Heart right ventricle (tissue), 16 donors: ENCODE measurements at regions not wholly inside any gene's neighbourhood (a gene's known extent, or its start where the extent isn't known, plus 50 kb on each side); places are given as distances from the start of the nearest gene placed in this dataset.

Experiments
- ATAC-seq, 8 donors: fragments of 200-7000 bp; cut with Tn5 transposase; one replicate each; pipeline ENCODE4 v1.9.1; 2020; ENCODE audit warnings: mild to moderate bottlenecking in 8 of 8, moderate library complexity in 8 of 8, moderate number of reproducible peaks in 1 of 8
- DNase-seq, 2 donors: peaks; one replicate each; pipeline ENCODE4 v3.0.0-alpha.2; 2020
- H3K27ac ChIP-seq, 10 donors: fragments of 200-600 bp; sonication (generic) in 2 of 10; one replicate each; pipeline versions ENCODE4 v1.5.0 to v1.8.0; 2020 to 2022; ENCODE audit warnings: mild to moderate bottlenecking in 3 of 10
- H3K27me3 ChIP-seq, 7 donors: fragments of 200-600 bp; one replicate each; pipeline ENCODE4 v1.8.0; 2021 to 2022; ENCODE audit warnings: mild to moderate bottlenecking in 2 of 7
- H3K36me3 ChIP-seq, 9 donors: fragments of 200-600 bp; sonication (generic) in 1 of 9; one replicate each; pipeline versions ENCODE4 v1.5.0 to v1.8.0; 2020 to 2022; ENCODE audit warnings: mild to moderate bottlenecking in 2 of 9
- H3K4me1 ChIP-seq, 9 donors: fragments of 200-600 bp; sonication (generic) in 1 of 9; one replicate each; pipeline versions ENCODE4 v1.5.0 to v1.8.0; 2020 to 2022; ENCODE audit warnings: mild to moderate bottlenecking in 4 of 9
- H3K4me3 ChIP-seq, 10 donors: fragments of 200-600 bp; sonication (generic) in 2 of 10; one replicate each; pipeline versions ENCODE4 v1.5.0 to v1.8.0; 2020 to 2022; ENCODE audit warnings: mild to moderate bottlenecking in 7 of 10, moderate library complexity in 2 of 10
- H3K9me3 ChIP-seq, 11 donors: fragments of 200-600 bp in 10 of 11; sonication (generic) in 2 of 11; one replicate each; pipeline versions ENCODE4 v1.5.0 to v1.8.0; 2013 to 2022; ENCODE audit warnings: mild to moderate bottlenecking in 2 of 11, control low read depth in 1 of 11, moderate library complexity in 1 of 11
- WGBS, 2 donors: extraction: QIAGEN DNeasy Blood & Tissue Kit; methylation state at CpG; one replicate each; pipeline ENCODE4 v1.1.7; 2013; ENCODE audit warnings: inconsistent platforms in 1 of 2; 5-methylcytosine and 5-hydroxymethylcytosine counted together
- intact Hi-C, 10 donors: fragments of 100-400 bp; cut with DNase I; formaldehyde crosslinking; loops; one replicate each; pipeline versions ENCODE4 v1.11.1 to v1.14.2; 2022
- TF ChIP-seq, protein P1 (sequence below), 9 donors: fragments of 200-600 bp; sonication (generic) in 2 of 9; IDR thresholded peaks; one replicate each; pipeline versions ENCODE4 v1.5.0 to v1.8.0; 2021 to 2022; ENCODE audit warnings: antibody characterized with exemption in 9 of 9, mild to moderate bottlenecking in 5 of 9, moderate library complexity in 1 of 9
- donor health status: Arrhythmogenic right ventricular cardiomyopathy.
- donor health status: ischemic (EF 13 %, LVEDD 7.1; RV severe dilation, severe dysfunction).
- donor health status: healthy with polysubstance abuse.
- donor health status: DM: no; HTN: yes; CAD: no.
- donor health status: DM: no; HTN: no; CAD: no.
- donor health status: ischemic (EF 25% LVEDD 6.9; RV normal size, moderate dysfunction).
- donor health status: ischemic (EF 25% LVEDD 5.7; RV mildly dilated, moderate dysfunction).
- donor health status: healthy.
- donor health status: DM: yes; HTN: yes; CAD: no.
- donor health status: Ischemic cardiomyopathy.
- donor health status: ischemic (EF 35%, LVEDD 5.7; RV mildly dilated, moderate dysfunction).
- donor health status: nonischemic (EF 11% LVEDD 7.7; RV severe dilation, severe dysfunction).
- donor health status: DM: yes; HTN: yes; CAD: no.
- donor health status: PGD.
- donor health status: ischemic (EF 29% LVEDD 5.4; RV normal size, mild dysfunction).
- donor health status: nonischemic (EF 23%, LVEDD 6.1; RV moderate dilation, normal function).

DNA sequence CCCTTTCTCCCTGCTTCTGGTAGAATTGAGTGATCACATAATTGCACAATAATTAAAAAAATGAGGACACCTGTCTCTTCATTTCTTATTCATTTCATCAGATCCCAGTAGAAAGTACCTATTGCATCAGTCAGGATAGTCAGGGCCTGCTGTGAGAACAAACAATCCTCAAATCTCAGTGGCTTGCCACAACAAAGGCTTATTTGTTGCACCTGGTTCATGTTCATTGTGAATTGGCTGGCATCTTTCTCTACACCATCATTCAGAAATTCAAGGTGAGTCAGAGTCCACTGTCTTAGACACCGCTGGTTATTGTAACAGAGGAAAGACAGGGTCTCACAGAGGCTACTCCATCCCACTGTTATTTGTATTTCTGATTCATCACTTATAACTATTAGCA, 409.8 kb downstream of the STIM2 start:
- no peak for ATAC-seq
- Histone ChIP-seq H3K27me3 (peaks cover 0 to 8% (median 0%) of the 10 kb centered on the region in 7 donors), H3K4me3 (no peak overlapping the region), H3K27ac (no peak overlapping the region), H3K9me3 (no peaks in the 10 kb centered on the region), H3K4me1 (no peaks in the 10 kb centered on the region), H3K36me3 (no peaks in the 10 kb centered on the region)
- 76 to 83% methylated on average over 1 of the region's 1 CpG for WGBS, 2 donors
- intact Hi-C loops, result no loop called here
- no peak for DNase-seq
- TF ChIP-seq, protein P1, sequence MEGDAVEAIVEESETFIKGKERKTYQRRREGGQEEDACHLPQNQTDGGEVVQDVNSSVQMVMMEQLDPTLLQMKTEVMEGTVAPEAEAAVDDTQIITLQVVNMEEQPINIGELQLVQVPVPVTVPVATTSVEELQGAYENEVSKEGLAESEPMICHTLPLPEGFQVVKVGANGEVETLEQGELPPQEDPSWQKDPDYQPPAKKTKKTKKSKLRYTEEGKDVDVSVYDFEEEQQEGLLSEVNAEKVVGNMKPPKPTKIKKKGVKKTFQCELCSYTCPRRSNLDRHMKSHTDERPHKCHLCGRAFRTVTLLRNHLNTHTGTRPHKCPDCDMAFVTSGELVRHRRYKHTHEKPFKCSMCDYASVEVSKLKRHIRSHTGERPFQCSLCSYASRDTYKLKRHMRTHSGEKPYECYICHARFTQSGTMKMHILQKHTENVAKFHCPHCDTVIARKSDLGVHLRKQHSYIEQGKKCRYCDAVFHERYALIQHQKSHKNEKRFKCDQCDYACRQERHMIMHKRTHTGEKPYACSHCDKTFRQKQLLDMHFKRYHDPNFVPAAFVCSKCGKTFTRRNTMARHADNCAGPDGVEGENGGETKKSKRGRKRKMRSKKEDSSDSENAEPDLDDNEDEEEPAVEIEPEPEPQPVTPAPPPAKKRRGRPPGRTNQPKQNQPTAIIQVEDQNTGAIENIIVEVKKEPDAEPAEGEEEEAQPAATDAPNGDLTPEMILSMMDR (IDR thresholded peaks at IDR 0.05), result no peak

DNA sequence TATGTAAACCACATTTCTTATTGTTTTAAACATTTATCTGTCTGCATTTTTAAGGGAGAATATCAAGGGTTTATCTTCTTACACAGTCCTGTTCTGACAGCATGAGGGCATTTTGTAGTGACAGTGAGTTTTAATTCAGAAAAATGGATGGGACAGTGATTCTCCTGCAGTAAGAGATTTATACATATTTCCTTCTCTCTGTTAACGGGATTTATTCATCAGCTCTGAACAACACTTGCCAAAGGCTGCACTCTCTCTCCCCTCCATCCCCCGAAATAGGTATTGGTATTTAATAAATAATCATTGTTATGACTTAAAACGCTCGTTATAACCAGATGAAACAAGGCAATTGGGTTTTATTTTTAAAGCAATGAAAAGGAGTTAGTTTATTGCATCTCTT, 410.9 kb downstream of the STIM2 start:
- TF ChIP-seq, protein P1 (IDR thresholded peaks at IDR 0.05), result no peak
- peaks cover 0 to 8% (median 0%) of the 10 kb centered on the region in 7 donors for H3K27me3 ChIP-seq
- H3K4me1 ChIP-seq, result no peaks in the 10 kb centered on the region
- no peaks in the 10 kb centered on the region for H3K9me3 ChIP-seq
- no peaks in the 10 kb centered on the region for H3K36me3 ChIP-seq
- 73 to 77% methylated on average over 4 of the region's 4 CpGs for WGBS, 2 donors
- no peak for ATAC-seq
- DNase-seq, result no peak
- intact Hi-C loops, result no loop called here
- H3K4me3 ChIP-seq, result no peak overlapping the region
- no peak overlapping the region for H3K27ac ChIP-seq

DNA sequence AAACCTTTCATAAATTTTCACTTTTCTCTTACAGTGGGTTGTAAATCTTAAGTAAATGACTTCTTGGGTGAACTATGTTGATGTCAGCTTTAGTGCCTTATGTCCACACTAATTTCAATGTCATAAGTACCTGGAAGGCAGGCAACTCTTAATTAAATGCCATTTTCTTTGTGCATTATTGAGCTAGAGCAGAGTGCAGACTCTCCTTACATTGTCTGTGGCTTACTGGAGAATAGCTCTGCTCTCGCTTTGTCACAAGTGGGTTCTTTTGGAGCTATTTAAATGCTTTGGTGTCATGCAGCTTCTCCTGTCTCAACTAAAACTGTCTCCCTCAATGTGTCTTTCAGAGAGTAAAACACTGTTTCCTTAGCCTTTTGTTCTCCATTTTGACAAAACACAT, 411.6 kb downstream of the STIM2 start:
- DNase-seq (no peak), ATAC-seq (no peak)
- H3K36me3 ChIP-seq, result no peaks in the 10 kb centered on the region
- WGBS, 2 donors, result 6 to 44% methylated on average over 1 of the region's 1 CpG
- no peaks in the 10 kb centered on the region for H3K9me3 ChIP-seq
- intact Hi-C loops, result no loop called here
- no peak overlapping the region for H3K27ac ChIP-seq
- H3K4me1 ChIP-seq, result no peaks in the 10 kb centered on the region
- H3K27me3 ChIP-seq, result peaks cover 0 to 8% (median 0%) of the 10 kb centered on the region in 7 donors
- TF ChIP-seq, protein P1 (IDR thresholded peaks at IDR 0.05), result no peak
- no peak overlapping the region for H3K4me3 ChIP-seq

DNA sequence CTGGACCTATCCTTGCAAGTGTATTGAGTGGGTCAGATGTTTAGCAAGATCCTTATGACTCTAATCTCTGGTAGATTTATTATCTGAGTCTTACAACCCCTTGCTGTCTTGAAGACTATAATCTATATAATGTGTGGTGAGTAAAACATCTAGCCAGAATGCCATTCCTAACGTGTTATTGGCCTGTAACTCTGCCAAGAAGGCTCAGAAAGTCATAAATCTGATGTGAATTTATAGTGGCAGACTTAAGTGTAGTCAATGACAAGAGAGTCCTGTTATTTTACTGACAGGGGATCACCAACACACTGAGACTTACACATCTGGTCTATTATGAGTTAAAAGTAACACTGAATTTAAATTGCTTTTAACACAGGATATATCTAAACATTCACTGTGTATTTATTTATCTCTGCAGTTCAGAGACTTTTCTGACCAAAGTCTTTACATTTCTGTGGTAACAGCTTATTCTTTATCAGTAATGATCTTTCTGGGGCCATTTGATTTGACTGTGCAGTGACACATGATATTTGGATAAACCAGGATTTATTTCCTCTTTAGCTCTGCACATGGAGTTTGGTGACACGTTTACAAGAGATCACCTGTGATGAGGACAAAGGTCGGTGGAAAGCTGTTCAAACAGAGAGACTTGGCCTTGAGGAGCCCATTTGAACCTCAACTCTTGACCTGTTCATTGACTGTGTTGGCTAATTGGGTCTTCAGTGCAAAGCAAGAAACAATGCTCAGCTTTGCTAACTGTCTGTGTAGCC, 415.8 kb downstream of the STIM2 start:
- ATAC-seq (no peak), DNase-seq (no peak)
- intact Hi-C loops, result no loop called here
- Histone ChIP-seq H3K4me3 (no peak overlapping the region), H3K9me3 (peaks cover 0 to 3% (median 0%) of the 10 kb centered on the region in 11 donors), H3K27ac (no peak overlapping the region), H3K36me3 (no peaks in the 10 kb centered on the region), H3K4me1 (no peaks in the 10 kb centered on the region), H3K27me3 (peaks cover 0 to 8% (median 0%) of the 10 kb centered on the region in 7 donors)
- WGBS, 2 donors, result 61 to 62% methylated on average over 3 of the region's 3 CpGs
- TF ChIP-seq, protein P1 (IDR thresholded peaks at IDR 0.05), result no peak
